ENCODE measurements at regions not wholly inside any gene's neighbourhood (a gene's known extent, or its start where the extent isn't known, plus 50 kb on each side); places are given as distances from the start of the nearest gene placed in this dataset.
"Not testable (repeated sequence)": the region's sequence is repeated elsewhere in the genome, so short reads cannot be mapped to it uniquely, and the experiment has no call there.

GRCh38 chr6:15758631-15759215 is 95.9 kb upstream of the DTNBP1 start:
- DNase-seq: no peak

GRCh38 chr6:15755526-15755925 is 92.7 kb upstream of the DTNBP1 start:
- no peak for DNase-seq

- no peak for DNase-seq
These were observed 91.9 kb upstream of the DTNBP1 start for GRCh38 chr6:15754706-15755079.

- no peak for DNase-seq
These were observed 91.3 kb upstream of the DTNBP1 start for GRCh38 chr6:15754035-15754705.

- no peak for DNase-seq
These were observed 90.0 kb upstream of the DTNBP1 start for GRCh38 chr6:15752820-15753219.

GRCh38 chr6:15751721-15752350 is 89.0 kb upstream of the DTNBP1 start:
- no peak for DNase-seq

GRCh38 chr6:15748341-15748740 is 85.5 kb upstream of the DTNBP1 start:
- DNase-seq: no peak

- no peak for DNase-seq
These were observed 84.6 kb upstream of the DTNBP1 start for GRCh38 chr6:15747354-15747883.

GRCh38 chr6:15745781-15746180 is 83.0 kb upstream of the DTNBP1 start:
- DNase-seq: no peak

- DNase-seq: no peak
These were observed 82.1 kb upstream of the DTNBP1 start for GRCh38 chr6:15744818-15745402.

GRCh38 chr6:15742013-15742412 is 79.2 kb upstream of the DTNBP1 start:
- DNase-seq: not testable (repeated sequence)

GRCh38 chr6:15741405-15741804 is 78.6 kb upstream of the DTNBP1 start:
- DNase-seq: no peak

- DNase-seq: no peak
These were observed 77.0 kb upstream of the DTNBP1 start for GRCh38 chr6:15739867-15740266.

- DNase-seq: no peak
These were observed 76.5 kb upstream of the DTNBP1 start for GRCh38 chr6:15739353-15739752.

- not testable (repeated sequence) for DNase-seq
These were observed 75.4 kb upstream of the DTNBP1 start for GRCh38 chr6:15738195-15738594.

GRCh38 chr6:15736297-15736696 is 73.5 kb upstream of the DTNBP1 start:
- peak; percentile 22 for DNase-seq

- peak; percentile 30 for DNase-seq
These were observed 72.9 kb upstream of the DTNBP1 start for GRCh38 chr6:15735567-15736265.

GRCh38 chr6:15734118-15734897 is 71.5 kb upstream of the DTNBP1 start:
- DNase-seq: no peak

- DNase-seq: no peak
These were observed 68.1 kb upstream of the DTNBP1 start for GRCh38 chr6:15730922-15731321.

GRCh38 chr6:15730442-15730841 is 67.6 kb upstream of the DTNBP1 start:
- no peak for DNase-seq

- no peak for DNase-seq
These were observed 59.9 kb upstream of the DTNBP1 start for GRCh38 chr6:15722731-15723130.

GRCh38 chr6:15716889-15717288 is 54.1 kb upstream of the DTNBP1 start:
- DNase-seq: no peak
